ENCODE measurements at regions not wholly inside any gene's neighbourhood (a gene's known extent, or its start where the extent isn't known, plus 50 kb on each side); places are given as distances from the start of the nearest gene placed in this dataset.
A peak's percentile ranks its signal among the peaks of the same experiment; 100 is the strongest.

GRCh38 chr7:22584179-22584578 lies 84.2 kb upstream of the STEAP1B start:
- H3K27ac Mint-ChIP-seq: no peak overlapping the region
- H3K36me3 Mint-ChIP-seq: peaks cover 25% of the 10 kb centered on the region
- CTCF ChIA-PET: interaction anchor here (1.0 kb wide), 1 partner anchor 24 kb away, joined by 3 read pairs; no protein-coding TSS in a partner anchor

GRCh38 chr7:22582863-22583622 lies 83.1 kb upstream of the STEAP1B start:
- CTCF ChIA-PET: interaction anchor here (1.0 kb wide), 1 partner anchor 22 kb away, joined by 3 read pairs; no protein-coding TSS in a partner anchor
- Mint-ChIP-seq H3K4me1 (peaks cover 13% of the 10 kb centered on the region), H3K9me3 (no peaks in the 10 kb centered on the region), H3K36me3 (peaks cover 30% of the 10 kb centered on the region), H3K27ac (no peak overlapping the region), H3K4me3 (no peak overlapping the region), H3K27me3 (peaks cover 39% of the 10 kb centered on the region)
- DNase-seq: no peak

More at GRCh38 chr7:22584179-22584578, 84.2 kb upstream of the STEAP1B start:
- peaks cover 13% of the 10 kb centered on the region for H3K4me1 Mint-ChIP-seq
- no peak overlapping the region for H3K4me3 Mint-ChIP-seq
- no peaks in the 10 kb centered on the region for H3K9me3 Mint-ChIP-seq
- peaks cover 41% of the 10 kb centered on the region for H3K27me3 Mint-ChIP-seq
- no peak for DNase-seq

DNA sequence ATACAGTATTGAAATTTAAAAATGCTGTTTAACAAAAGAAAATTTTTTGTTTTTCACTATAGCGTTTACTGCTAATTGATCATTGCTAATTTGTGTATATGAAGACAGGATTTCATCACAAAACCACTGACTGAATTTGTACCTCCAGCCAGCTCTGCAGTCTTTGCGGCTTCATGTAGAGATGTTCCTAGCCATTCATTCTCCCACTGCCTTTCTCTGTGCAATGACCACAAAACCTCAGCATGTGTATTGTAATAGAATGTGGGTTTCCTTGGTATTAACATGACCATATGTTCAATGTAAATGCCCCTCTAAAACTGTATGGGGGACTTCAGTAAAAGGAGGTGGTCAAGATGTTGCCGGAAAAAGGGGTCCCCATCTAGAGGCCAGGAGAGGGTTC lies 81.1 kb upstream of the STEAP1B start:
- no peak overlapping the region for H3K27ac Mint-ChIP-seq
- H3K9me3 Mint-ChIP-seq: no peaks in the 10 kb centered on the region
- peaks cover 28% of the 10 kb centered on the region for H3K27me3 Mint-ChIP-seq
- peaks cover 41% of the 10 kb centered on the region for H3K36me3 Mint-ChIP-seq
- no peak for DNase-seq
- peaks cover 7% of the 10 kb centered on the region for H3K4me1 Mint-ChIP-seq
- CTCF ChIA-PET: interaction anchor here (1.9 kb wide), 1 partner anchor 20 kb away, joined by 6 read pairs; no protein-coding TSS in a partner anchor
- H3K4me3 Mint-ChIP-seq: no peak overlapping the region

DNA sequence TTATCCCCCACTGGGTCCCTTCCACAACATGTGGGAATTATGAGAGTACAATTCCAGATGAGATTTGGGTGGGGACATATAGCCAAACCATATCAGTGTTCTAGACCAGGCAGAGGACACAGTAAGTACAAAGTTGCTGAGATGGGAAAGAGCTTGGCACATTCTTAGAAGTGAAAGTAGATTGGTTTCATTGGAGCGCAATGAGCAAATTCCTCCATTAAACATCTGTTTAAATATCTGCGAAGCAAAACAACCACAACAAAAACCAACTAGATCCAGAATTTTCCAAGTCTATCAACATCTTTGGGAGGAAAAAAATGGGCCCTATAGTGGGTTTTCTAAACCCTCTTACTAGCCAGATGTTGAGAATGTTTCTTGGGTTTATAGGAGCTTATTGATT lies 80.0 kb upstream of the STEAP1B start:
- Mint-ChIP-seq H3K9me3 (no peaks in the 10 kb centered on the region), H3K4me1 (peaks cover 14% of the 10 kb centered on the region), H3K27ac (no peak overlapping the region), H3K4me3 (no peak overlapping the region), H3K27me3 (peaks cover 33% of the 10 kb centered on the region), H3K36me3 (peaks cover 47% of the 10 kb centered on the region)
- CTCF ChIA-PET: interaction anchor here (1.9 kb wide), 1 partner anchor 19 kb away, joined by 6 read pairs; no protein-coding TSS in a partner anchor
- no peak for DNase-seq

DNA sequence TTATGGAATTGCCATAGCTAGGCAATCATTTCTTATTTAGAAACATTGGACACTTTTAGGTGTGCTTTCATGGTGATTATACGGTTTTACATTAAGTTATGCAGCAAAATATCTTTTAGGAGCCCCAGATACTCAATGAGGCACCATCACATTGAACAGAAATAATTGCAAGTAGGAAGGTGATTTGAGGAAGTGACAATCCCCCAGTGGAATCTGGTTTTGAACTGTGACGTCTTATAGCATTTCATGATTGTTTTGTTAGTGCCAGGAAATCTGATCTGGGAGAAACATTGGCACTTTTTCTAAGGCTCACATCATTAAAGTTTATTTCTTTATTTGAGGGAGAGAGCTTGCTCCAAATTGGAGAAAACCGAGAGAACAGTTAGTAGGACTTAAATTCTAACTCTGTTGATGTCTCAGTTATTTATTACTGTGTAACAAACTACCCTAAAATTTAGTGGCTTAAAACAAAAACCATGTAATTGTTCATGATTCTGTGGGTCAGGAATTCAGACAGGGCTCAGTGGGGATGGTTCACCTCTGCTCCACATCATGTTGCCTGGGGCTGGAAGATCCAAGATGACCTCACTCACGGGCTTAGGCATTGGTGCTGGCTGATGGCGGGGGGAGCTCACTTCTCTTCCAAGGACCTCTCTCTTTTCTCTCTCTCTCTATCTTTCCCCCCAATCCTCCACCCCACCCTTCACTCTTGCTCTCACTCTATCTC lies 78.2 kb upstream of the STEAP1B start:
- H3K4me1 Mint-ChIP-seq: peaks cover 10% of the 10 kb centered on the region
- CTCF ChIA-PET: no interaction called here

GRCh38 chr7:22577470-22578001 lies 77.5 kb upstream of the STEAP1B start:
- Mint-ChIP-seq H3K9me3 (no peaks in the 10 kb centered on the region), H3K27ac (no peak overlapping the region), H3K4me1 (peaks cover 10% of the 10 kb centered on the region), H3K4me3 (no peak overlapping the region), H3K36me3 (peaks cover 39% of the 10 kb centered on the region), H3K27me3 (peaks cover 19% of the 10 kb centered on the region)
- no peak for DNase-seq
- CTCF ChIA-PET: interaction anchor here (1.2 kb wide), 1 partner anchor 151 kb away, joined by 3 read pairs; no protein-coding TSS in a partner anchor

More for the DNA sequence above, 78.2 kb upstream of the STEAP1B start:
- Mint-ChIP-seq H3K27ac (no peak overlapping the region), H3K4me3 (no peak overlapping the region), H3K36me3 (peaks cover 43% of the 10 kb centered on the region), H3K9me3 (no peaks in the 10 kb centered on the region), H3K27me3 (peaks cover 23% of the 10 kb centered on the region)
- DNase-seq: no peak

- DNase-seq: no peak
- peaks cover 10% of the 10 kb centered on the region for H3K4me1 Mint-ChIP-seq
- H3K9me3 Mint-ChIP-seq: no peaks in the 10 kb centered on the region
- no peak overlapping the region for H3K4me3 Mint-ChIP-seq
- H3K36me3 Mint-ChIP-seq: peaks cover 37% of the 10 kb centered on the region
- CTCF ChIA-PET: interaction anchor here (1.2 kb wide), 1 partner anchor 151 kb away, joined by 3 read pairs; no protein-coding TSS in a partner anchor
- H3K27me3 Mint-ChIP-seq: peaks cover 24% of the 10 kb centered on the region
- no peak overlapping the region for H3K27ac Mint-ChIP-seq
Observed at GRCh38 chr7:22576612-22577469, 76.9 kb upstream of the STEAP1B start.

GRCh38 chr7:22574754-22575520 lies 74.9 kb upstream of the STEAP1B start:
- CTCF ChIA-PET: interaction anchor here (0.6 kb wide), 1 partner anchor 133 kb away, joined by 3 read pairs; no protein-coding TSS in a partner anchor

DNA sequence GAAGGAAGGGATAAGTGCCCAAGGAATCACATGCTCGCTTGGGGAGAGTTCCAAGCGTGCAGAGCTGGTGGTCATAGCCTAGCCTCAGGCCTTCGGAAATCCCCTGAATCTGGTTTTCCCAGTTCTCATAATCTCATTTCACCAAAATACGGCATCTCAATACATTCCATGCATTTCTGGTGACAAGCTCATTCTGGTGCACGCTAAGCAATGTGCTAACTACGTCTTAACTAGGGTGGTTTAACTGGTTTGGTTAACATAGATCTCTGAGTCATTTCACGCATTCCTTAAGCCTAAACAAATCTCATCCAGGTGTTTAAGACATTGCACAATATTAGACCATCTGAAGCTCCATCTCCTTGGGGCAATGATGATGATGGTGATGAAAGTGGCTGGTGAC lies 72.9 kb upstream of the STEAP1B start:
- H3K27me3 Mint-ChIP-seq: peaks cover 46% of the 10 kb centered on the region
- no peak overlapping the region for H3K27ac Mint-ChIP-seq
- DNase-seq: no peak
- no peak overlapping the region for H3K4me3 Mint-ChIP-seq
- H3K36me3 Mint-ChIP-seq: peaks cover 49% of the 10 kb centered on the region
- CTCF ChIA-PET: no interaction called here
- peaks cover 29% of the 10 kb centered on the region for H3K4me1 Mint-ChIP-seq
- H3K9me3 Mint-ChIP-seq: no peaks in the 10 kb centered on the region

More at GRCh38 chr7:22574754-22575520, 74.9 kb upstream of the STEAP1B start:
- H3K27me3 Mint-ChIP-seq: peaks cover 36% of the 10 kb centered on the region
- DNase-seq: no peak
- H3K4me1 Mint-ChIP-seq: peaks cover 10% of the 10 kb centered on the region
- peaks cover 47% of the 10 kb centered on the region for H3K36me3 Mint-ChIP-seq
- H3K4me3 Mint-ChIP-seq: no peak overlapping the region
- no peak overlapping the region for H3K27ac Mint-ChIP-seq
- H3K9me3 Mint-ChIP-seq: no peaks in the 10 kb centered on the region

- no peak for DNase-seq
- Mint-ChIP-seq H3K27me3 (peaks cover 50% of the 10 kb centered on the region), H3K4me3 (no peak overlapping the region), H3K27ac (no peak overlapping the region), H3K36me3 (peaks cover 51% of the 10 kb centered on the region), H3K9me3 (no peaks in the 10 kb centered on the region), H3K4me1 (peaks cover 32% of the 10 kb centered on the region)
- CTCF ChIA-PET: no interaction called here
Observed at GRCh38 chr7:22572292-22572691, 72.3 kb upstream of the STEAP1B start.

DNA sequence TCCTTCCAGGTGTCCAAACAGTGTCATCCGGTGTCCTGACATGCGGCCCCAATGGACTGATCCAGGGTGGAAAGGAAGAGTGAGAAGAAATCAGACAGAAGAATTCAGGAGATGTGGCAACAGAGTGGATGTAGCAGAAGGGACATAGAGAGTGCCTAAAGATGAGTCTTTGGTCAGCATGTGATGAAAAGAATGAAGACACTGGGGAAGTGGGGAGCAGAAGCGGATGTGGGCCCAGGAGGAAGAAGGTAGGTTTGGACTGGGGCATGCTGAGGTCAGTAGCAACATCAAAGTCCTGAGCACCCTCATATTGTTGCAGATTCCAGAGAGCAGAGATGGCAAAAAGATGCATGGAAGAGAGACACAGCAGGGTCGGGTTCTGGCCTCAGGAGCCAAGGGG lies 71.8 kb upstream of the STEAP1B start:
- CTCF ChIA-PET: interaction anchor here (0.5 kb wide), 1 partner anchor 96 kb away, joined by 3 read pairs; no protein-coding TSS in a partner anchor
- DNase-seq: no peak
- no peak overlapping the region for H3K27ac Mint-ChIP-seq
- peaks cover 50% of the 10 kb centered on the region for H3K27me3 Mint-ChIP-seq
- no peak overlapping the region for H3K4me3 Mint-ChIP-seq
- peaks cover 51% of the 10 kb centered on the region for H3K36me3 Mint-ChIP-seq
- H3K9me3 Mint-ChIP-seq: no peaks in the 10 kb centered on the region
- peaks cover 32% of the 10 kb centered on the region for H3K4me1 Mint-ChIP-seq

DNA sequence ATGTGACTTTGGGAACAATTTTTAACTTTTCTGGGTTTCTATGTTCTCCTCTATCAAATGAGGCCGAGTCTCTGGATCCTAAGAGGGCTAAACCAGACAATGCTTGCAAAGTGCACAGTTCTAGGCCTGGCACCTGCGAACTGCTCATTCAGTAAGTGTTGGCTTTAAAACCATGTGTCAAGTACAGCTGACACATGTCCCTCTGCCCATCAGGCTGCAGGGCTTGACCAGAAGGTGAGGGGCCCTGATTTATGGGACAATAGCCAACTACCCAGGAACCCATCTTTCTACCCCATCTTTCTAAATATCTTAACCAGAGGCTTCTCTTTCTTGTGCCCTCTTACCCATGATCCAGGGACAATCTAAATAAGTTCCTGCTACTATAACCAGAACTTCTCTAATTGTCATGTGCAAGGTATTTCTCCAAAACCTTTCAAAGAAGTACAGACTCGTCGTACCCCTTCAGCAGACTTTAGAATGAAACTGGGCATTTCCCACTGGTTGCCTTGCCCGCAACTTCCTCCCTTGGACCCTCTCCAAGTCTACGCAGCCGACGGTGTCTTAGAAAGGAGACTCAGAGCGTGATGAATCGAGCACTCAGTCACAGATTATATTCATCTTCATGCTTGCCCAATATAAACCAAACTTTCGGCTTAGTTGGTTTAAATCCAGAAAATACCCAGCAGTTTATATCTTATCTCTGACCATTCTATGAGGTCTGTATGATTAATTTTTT lies 69.8 kb upstream of the STEAP1B start:
- peaks cover 49% of the 10 kb centered on the region for H3K27me3 Mint-ChIP-seq
- no peak overlapping the region for H3K4me3 Mint-ChIP-seq
- CTCF ChIA-PET: interaction anchor here (1.3 to 1.6 kb wide), 2 partner anchors 9 to 154 kb away, joined by 4 to 5 read pairs; no protein-coding TSS in a partner anchor
- peaks cover 42% of the 10 kb centered on the region for H3K4me1 Mint-ChIP-seq
- no peaks in the 10 kb centered on the region for H3K9me3 Mint-ChIP-seq
- peak; percentile 29 for DNase-seq
- H3K36me3 Mint-ChIP-seq: peaks cover 46% of the 10 kb centered on the region
- H3K27ac Mint-ChIP-seq: no peak overlapping the region
